H9 (cell line): ENCODE measurements at regions not wholly inside any gene's neighbourhood (a gene's known extent, or its start where the extent isn't known, plus 50 kb on each side); places are given as distances from the start of the nearest gene placed in this dataset.

ENCODE experiments used
- DNase-seq: peaks from one replicate; pipeline ENCODE4 v3.0.0-alpha.2; 2017
- H2AFZ ChIP-seq: one replicate; pipeline ENCODE4 v1.6.1; 2013; ENCODE audit warnings: mild to moderate bottlenecking, low read length, control low read depth, moderate library complexity
- H2AK5ac ChIP-seq: 2 replicates; pipeline ENCODE4 v1.6.1; 2013; ENCODE audit warnings: low read length, control low read depth, mixed read lengths; ENCODE audit not compliant: insufficient read length
- H2BK120ac ChIP-seq: one replicate; pipeline ENCODE4 v1.6.1; 2013; ENCODE audit warnings: low read depth, mild to moderate bottlenecking, low read length, control low read depth, inconsistent platforms; ENCODE audit not compliant: poor library complexity, severe bottlenecking
- H2BK12ac ChIP-seq: 2 replicates; pipeline ENCODE4 v1.6.1; 2013; ENCODE audit warnings: low read length, control low read depth, mixed read lengths, low read depth; ENCODE audit not compliant: insufficient read length
- H2BK15ac ChIP-seq: 2 replicates; pipeline ENCODE4 v1.6.1; 2013; ENCODE audit warnings: low read depth, low read length, control low read depth
- H2BK20ac ChIP-seq: one replicate; pipeline ENCODE4 v1.6.1; 2013; ENCODE audit warnings: low read depth, mild to moderate bottlenecking, low read length, control low read depth, inconsistent platforms; ENCODE audit not compliant: poor library complexity, severe bottlenecking
- H2BK5ac ChIP-seq: 2 replicates; pipeline ENCODE4 v1.6.1; 2013; ENCODE audit warnings: low read length, control low read depth, mixed read lengths; ENCODE audit not compliant: insufficient read length
- H3K14ac ChIP-seq: 2 replicates; pipeline ENCODE4 v1.6.1; 2013; ENCODE audit warnings: low read length, control low read depth; ENCODE audit not compliant: insufficient read depth
- H3K18ac ChIP-seq: 2 replicates; pipeline ENCODE4 v1.6.1; 2013; ENCODE audit warnings: low read depth, mild to moderate bottlenecking, mixed read lengths, low read length, control low read depth; ENCODE audit not compliant: insufficient read length
- H3K23ac ChIP-seq: 2 replicates; pipeline ENCODE4 v1.6.1; 2013; ENCODE audit warnings: low read length, control low read depth, mixed read lengths, low read depth; ENCODE audit not compliant: insufficient read length
- H3K23me2 ChIP-seq: 2 replicates; pipeline ENCODE4 v1.6.1; 2013; ENCODE audit warnings: low read depth, mild to moderate bottlenecking, mixed read lengths, low read length, control low read depth; ENCODE audit not compliant: insufficient read length, poor library complexity, severe bottlenecking
- H3K27ac ChIP-seq: 2 replicates; pipeline ENCODE4 v1.5.1; 2013; ENCODE audit warnings: low read length, control low read depth, mixed read lengths, low read depth; ENCODE audit not compliant: insufficient read length
- H3K27me3 ChIP-seq: 2 replicates; pipeline ENCODE4 v1.6.1; 2013; ENCODE audit warnings: low read length, control low read depth, inconsistent platforms; ENCODE audit not compliant: insufficient read depth
- H3K4ac ChIP-seq: 2 replicates; pipeline ENCODE4 v1.6.1; 2013; ENCODE audit warnings: low read depth, mild to moderate bottlenecking, control low read depth, inconsistent platforms, low read length, moderate library complexity
- H3K4me1 ChIP-seq: 2 replicates; pipeline ENCODE4 v1.6.1; 2013; ENCODE audit warnings: low read length, control low read depth, inconsistent platforms; ENCODE audit not compliant: insufficient read depth
- H3K4me2 ChIP-seq: 2 replicates; pipeline ENCODE4 v1.6.1; 2013; ENCODE audit warnings: low read length, control low read depth, mixed read lengths; ENCODE audit not compliant: insufficient read length, insufficient read depth
- H3K56ac ChIP-seq: 2 replicates; pipeline ENCODE4 v1.6.1; 2013; ENCODE audit warnings: low read depth, mild to moderate bottlenecking, mixed read lengths, low read length, control low read depth; ENCODE audit not compliant: insufficient read length
- H3K79me1 ChIP-seq: 2 replicates; pipeline ENCODE4 v1.6.1; 2013; ENCODE audit warnings: low read depth, mild to moderate bottlenecking, moderate library complexity, low read length, control low read depth, inconsistent platforms; ENCODE audit not compliant: insufficient read depth, poor library complexity, severe bottlenecking
- H3K79me2 ChIP-seq: 2 replicates; pipeline ENCODE4 v1.6.1; 2013; ENCODE audit warnings: low read length, control low read depth, inconsistent platforms; ENCODE audit not compliant: insufficient read depth
- H3K9ac ChIP-seq: 2 replicates; pipeline ENCODE4 v1.6.1; 2013; ENCODE audit warnings: low read length, control low read depth, mixed read lengths; ENCODE audit not compliant: insufficient read length; ENCODE audit errors: extremely low read depth
- H3K9me3 ChIP-seq: one replicate; pipeline ENCODE4 v1.6.1; 2013; ENCODE audit warnings: low read depth, low read length, inconsistent platforms; ENCODE audit not compliant: control insufficient read depth
- H3T11ph ChIP-seq: one replicate; pipeline ENCODE4 v1.6.1; 2013; ENCODE audit warnings: mild to moderate bottlenecking, low read length, control low read depth, inconsistent platforms
- H4K20me1 ChIP-seq: one replicate; pipeline ENCODE4 v1.6.1; 2013; ENCODE audit not compliant: control insufficient read depth, insufficient read length, insufficient read depth
- H4K5ac ChIP-seq: 2 replicates; pipeline ENCODE4 v1.6.1; 2013; ENCODE audit warnings: low read depth, mild to moderate bottlenecking, mixed read lengths, low read length, control low read depth; ENCODE audit not compliant: insufficient read length
- H4K8ac ChIP-seq: replicated peaks from 2 replicates; pipeline ENCODE4 v1.6.1; 2013; ENCODE audit warnings: low read length, control low read depth, mixed read lengths, low read depth; ENCODE audit not compliant: insufficient read length
- H4K91ac ChIP-seq: 2 replicates; pipeline ENCODE4 v1.6.1; 2013; ENCODE audit warnings: low read depth, mild to moderate bottlenecking, moderate library complexity, mixed read lengths, low read length, control low read depth; ENCODE audit not compliant: insufficient read length
- H3K27ac Mint-ChIP-seq, 3 experiments: 2 replicates in 2 of 3; 3 replicates in 1 of 3; pipeline ENCODE4 v1.8.0; 2020 to 2021; ENCODE audit warnings: mixed read lengths in 3 of 3, mild to moderate bottlenecking in 1 of 3, moderate library complexity in 1 of 3
- H3K27me3 Mint-ChIP-seq: 2 replicates; pipeline ENCODE4 v1.8.0; 2021; ENCODE audit warnings: low read depth, mild to moderate bottlenecking, moderate library complexity, mixed read lengths
- H3K36me3 Mint-ChIP-seq, 3 experiments: 2 replicates in 2 of 3; 3 replicates in 1 of 3; pipeline ENCODE4 v1.8.0; 2020 to 2021; ENCODE audit warnings: low read depth in 3 of 3, mixed read lengths in 3 of 3; ENCODE audit not compliant: insufficient read depth in 1 of 3
- H3K4me1 Mint-ChIP-seq, 2 experiments: 2 replicates each; pipeline ENCODE4 v1.8.0; 2020; ENCODE audit warnings: mixed read lengths in 2 of 2
- H3K4me3 Mint-ChIP-seq, 2 experiments: 2 replicates in 1 of 2; 3 replicates in 1 of 2; pipeline ENCODE4 v1.8.0; 2020 to 2021; ENCODE audit warnings: mild to moderate bottlenecking in 2 of 2, mixed read lengths in 2 of 2, moderate library complexity in 1 of 2
- H3K9me3 Mint-ChIP-seq, 2 experiments: 2 replicates in 1 of 2; 3 replicates in 1 of 2; pipeline ENCODE4 v1.8.0; 2020; ENCODE audit warnings: mild to moderate bottlenecking in 2 of 2, mixed read lengths in 2 of 2, moderate library complexity in 1 of 2
- TF ChIP-seq, protein P1 (sequence below): fragments of 200-600 bp; sonication (generic); conservative IDR thresholded peaks from 3 replicates; pipeline ENCODE4 v1.8.0; 2021; ENCODE audit warnings: antibody characterized with exemption, mild to moderate bottlenecking

DNA sequence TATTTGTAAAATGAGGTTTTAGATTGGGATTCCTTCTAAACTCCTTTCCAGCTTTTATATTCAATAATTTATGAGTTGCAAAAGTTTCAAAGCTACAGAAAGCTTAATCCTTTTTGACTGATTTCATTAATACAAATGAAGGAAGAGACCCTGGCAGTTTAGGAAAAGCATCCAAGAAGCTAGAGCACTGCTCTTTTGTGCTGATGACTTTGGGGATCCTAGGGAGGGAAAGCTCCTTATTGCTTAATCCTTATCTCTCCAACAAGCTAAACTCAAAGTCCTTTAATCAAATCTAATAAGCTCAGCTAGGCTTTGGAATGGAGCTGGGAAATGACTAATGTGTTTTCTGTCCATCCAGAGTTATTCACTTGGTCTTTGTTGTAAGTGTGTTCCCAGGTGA is 285.4 kb downstream of the ACTR3B start:
- H2BK20ac ChIP-seq = no peak overlapping the region
- H3K4me3 Mint-ChIP-seq = no peak overlapping the region
- H3K27me3 Mint-ChIP-seq = peaks cover 3% of the 10 kb centered on the region; the same call in 1 of the 2 replicates

More for the DNA sequence above, 285.4 kb downstream of the ACTR3B start:
- Histone ChIP-seq H3K56ac (no peak overlapping the region), H3K79me1 (no peaks in the 10 kb centered on the region), H2BK12ac (no peak overlapping the region), H2AK5ac (no peak overlapping the region), H3K4me2 (no peak overlapping the region), H4K8ac (no peak overlapping the region), H3K79me2 (no peaks in the 10 kb centered on the region), H3K4me1 (no peaks in the 10 kb centered on the region), H4K91ac (no peak overlapping the region), H3K4ac (no peak overlapping the region), H2BK120ac (no peak overlapping the region), H4K5ac (no peak overlapping the region), H3K27me3 (no peaks in the 10 kb centered on the region), H4K20me1 (no peaks in the 10 kb centered on the region), H3K18ac (no peak overlapping the region), H3T11ph (no peak overlapping the region), H3K14ac (no peak overlapping the region), H3K27ac (no peak overlapping the region), H3K23ac (no peak overlapping the region), H2BK5ac (no peak overlapping the region), H3K23me2 (no peaks in the 10 kb centered on the region), H3K9me3 (no peaks in the 10 kb centered on the region), H2AFZ (no peak overlapping the region), H2BK15ac (no peak overlapping the region), H3K9ac (no peak overlapping the region)
- no peak overlapping the region for H3K27ac Mint-ChIP-seq
- H3K4me1 Mint-ChIP-seq = no peaks in the 10 kb centered on the region
- TF ChIP-seq, protein P1, sequence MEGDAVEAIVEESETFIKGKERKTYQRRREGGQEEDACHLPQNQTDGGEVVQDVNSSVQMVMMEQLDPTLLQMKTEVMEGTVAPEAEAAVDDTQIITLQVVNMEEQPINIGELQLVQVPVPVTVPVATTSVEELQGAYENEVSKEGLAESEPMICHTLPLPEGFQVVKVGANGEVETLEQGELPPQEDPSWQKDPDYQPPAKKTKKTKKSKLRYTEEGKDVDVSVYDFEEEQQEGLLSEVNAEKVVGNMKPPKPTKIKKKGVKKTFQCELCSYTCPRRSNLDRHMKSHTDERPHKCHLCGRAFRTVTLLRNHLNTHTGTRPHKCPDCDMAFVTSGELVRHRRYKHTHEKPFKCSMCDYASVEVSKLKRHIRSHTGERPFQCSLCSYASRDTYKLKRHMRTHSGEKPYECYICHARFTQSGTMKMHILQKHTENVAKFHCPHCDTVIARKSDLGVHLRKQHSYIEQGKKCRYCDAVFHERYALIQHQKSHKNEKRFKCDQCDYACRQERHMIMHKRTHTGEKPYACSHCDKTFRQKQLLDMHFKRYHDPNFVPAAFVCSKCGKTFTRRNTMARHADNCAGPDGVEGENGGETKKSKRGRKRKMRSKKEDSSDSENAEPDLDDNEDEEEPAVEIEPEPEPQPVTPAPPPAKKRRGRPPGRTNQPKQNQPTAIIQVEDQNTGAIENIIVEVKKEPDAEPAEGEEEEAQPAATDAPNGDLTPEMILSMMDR = no peak
- no peaks in the 10 kb centered on the region; a peak in 1 of 7 replicates for H3K36me3 Mint-ChIP-seq
- H3K9me3 Mint-ChIP-seq = no peaks in the 10 kb centered on the region
- no peak for DNase-seq
